GM21576 (cell line): ENCODE measurements at regions not wholly inside any gene's neighbourhood (a gene's known extent, or its start where the extent isn't known, plus 50 kb on each side); places are given as distances from the start of the nearest gene placed in this dataset.

ENCODE experiments used
- ATAC-seq: cut with Tn5 transposase; IDR thresholded peaks from one replicate; pipeline ENCODE4 v1.9.1; 2021; ENCODE audit warnings: mild to moderate bottlenecking, moderate library complexity; ENCODE audit not compliant: unreplicated experiment

GRCh38 chr17:56737421-56738161 lies 96.1 kb downstream of the C17orf67 start:
- ATAC-seq: no peak

- ATAC-seq: no peak
Measured at GRCh38 chr17:56739376-56739775, 94.3 kb downstream of the C17orf67 start.

- ATAC-seq: no peak
Measured at GRCh38 chr17:56739776-56740175, 93.9 kb downstream of the C17orf67 start.

GRCh38 chr17:56740481-56740880 lies 93.2 kb downstream of the C17orf67 start:
- ATAC-seq: no peak
